ENCODE measurements at regions not wholly inside any gene's neighbourhood (a gene's known extent, or its start where the extent isn't known, plus 50 kb on each side); places are given as distances from the start of the nearest gene placed in this dataset.

DNA sequence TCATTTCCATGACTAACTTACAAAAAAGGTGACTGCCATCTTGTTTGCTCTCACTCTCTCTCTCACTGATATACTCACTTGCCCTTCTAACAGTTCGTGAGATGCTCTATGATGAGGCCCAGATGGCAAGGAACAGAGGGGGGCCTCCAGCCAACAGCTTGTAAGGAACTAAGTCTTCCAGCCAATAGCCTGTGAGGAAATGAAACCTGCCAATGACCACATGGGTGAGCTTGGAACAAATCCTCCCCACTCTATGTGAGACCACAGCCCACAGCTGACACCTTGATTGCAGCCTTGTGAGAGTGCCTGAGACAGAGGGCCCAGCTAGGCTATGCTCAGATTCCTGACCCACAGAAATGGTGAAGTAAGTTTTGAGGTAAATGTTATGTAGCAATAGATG is 153.7 kb downstream of the HHIPL2 start:
- CTCF ChIA-PET = interaction anchor here (0.7 kb wide), 1 partner anchor 61 kb away, joined by 3 read pairs; no protein-coding TSS in a partner anchor

More for the DNA sequence above, 153.7 kb downstream of the HHIPL2 start:
- no peak overlapping the region for H3K27ac ChIP-seq (ENCODE audit: low read depth in 2 of 2, low read length in 1 of 2)
- H4K20me1 ChIP-seq (ENCODE audit: insufficient read depth) = no peaks in the 10 kb centered on the region
- H3K36me3 ChIP-seq (replicated peaks in 1 of 2; ENCODE audit: control insufficient read depth in 1 of 2, insufficient read depth in 2 of 2, low read length in 1 of 2) = no peaks in the 10 kb centered on the region
- no peak overlapping the region for H2AFZ ChIP-seq (ENCODE audit: low read depth)
- no peaks in the 10 kb centered on the region for H3K4me1 ChIP-seq (ENCODE audit: control insufficient read depth in 1 of 2, insufficient read depth in 2 of 2, low read depth in 1 of 2, low read length in 1 of 2)
- H3F3A ChIP-seq (replicated peaks; ENCODE audit: insufficient read depth) = no peaks in the 10 kb centered on the region
- no peaks in the 10 kb centered on the region for H3K9me3 ChIP-seq
- TF ChIP-seq, protein P1, sequence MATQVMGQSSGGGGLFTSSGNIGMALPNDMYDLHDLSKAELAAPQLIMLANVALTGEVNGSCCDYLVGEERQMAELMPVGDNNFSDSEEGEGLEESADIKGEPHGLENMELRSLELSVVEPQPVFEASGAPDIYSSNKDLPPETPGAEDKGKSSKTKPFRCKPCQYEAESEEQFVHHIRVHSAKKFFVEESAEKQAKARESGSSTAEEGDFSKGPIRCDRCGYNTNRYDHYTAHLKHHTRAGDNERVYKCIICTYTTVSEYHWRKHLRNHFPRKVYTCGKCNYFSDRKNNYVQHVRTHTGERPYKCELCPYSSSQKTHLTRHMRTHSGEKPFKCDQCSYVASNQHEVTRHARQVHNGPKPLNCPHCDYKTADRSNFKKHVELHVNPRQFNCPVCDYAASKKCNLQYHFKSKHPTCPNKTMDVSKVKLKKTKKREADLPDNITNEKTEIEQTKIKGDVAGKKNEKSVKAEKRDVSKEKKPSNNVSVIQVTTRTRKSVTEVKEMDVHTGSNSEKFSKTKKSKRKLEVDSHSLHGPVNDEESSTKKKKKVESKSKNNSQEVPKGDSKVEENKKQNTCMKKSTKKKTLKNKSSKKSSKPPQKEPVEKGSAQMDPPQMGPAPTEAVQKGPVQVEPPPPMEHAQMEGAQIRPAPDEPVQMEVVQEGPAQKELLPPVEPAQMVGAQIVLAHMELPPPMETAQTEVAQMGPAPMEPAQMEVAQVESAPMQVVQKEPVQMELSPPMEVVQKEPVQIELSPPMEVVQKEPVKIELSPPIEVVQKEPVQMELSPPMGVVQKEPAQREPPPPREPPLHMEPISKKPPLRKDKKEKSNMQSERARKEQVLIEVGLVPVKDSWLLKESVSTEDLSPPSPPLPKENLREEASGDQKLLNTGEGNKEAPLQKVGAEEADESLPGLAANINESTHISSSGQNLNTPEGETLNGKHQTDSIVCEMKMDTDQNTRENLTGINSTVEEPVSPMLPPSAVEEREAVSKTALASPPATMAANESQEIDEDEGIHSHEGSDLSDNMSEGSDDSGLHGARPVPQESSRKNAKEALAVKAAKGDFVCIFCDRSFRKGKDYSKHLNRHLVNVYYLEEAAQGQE (IDR thresholded peaks at IDR 0.05; ENCODE audit: low read depth, low read length) = no peak
- TF ChIP-seq NFIC (IDR thresholded peaks at IDR 0.05; ENCODE audit: borderline replicate concordance) (no peak), TCF12 (IDR thresholded peaks at IDR 0.05) (no peak), RXRA (IDR thresholded peaks at IDR 0.05; ENCODE audit: borderline replicate concordance, low read depth) (no peak), POLR2AphosphoS5 (IDR thresholded peaks at IDR 0.05; ENCODE audit: low read depth, low read length) (no peak), TEAD4 (IDR thresholded peaks at IDR 0.05; ENCODE audit: borderline replicate concordance, insufficient read depth) (no peak), RCOR1 (IDR thresholded peaks at IDR 0.05; ENCODE audit: low read length) (no peak), FOXJ3 (CRISPR knock-in tag; IDR thresholded peaks at IDR 0.05) (no peak), SIN3A (IDR thresholded peaks at IDR 0.05; ENCODE audit: borderline replicate concordance, low read depth, low read length) (no peak), GABPA (IDR thresholded peaks at IDR 0.05; ENCODE audit: low read depth) (no peak), ELF1 (IDR thresholded peaks at IDR 0.05) (no peak), SMC3 (IDR thresholded peaks at IDR 0.05; ENCODE audit: low read depth, low read length) (no peak), YY1 (IDR thresholded peaks at IDR 0.05; ENCODE audit: low read depth) (no peak)
- TF ChIP-seq, protein P2, sequence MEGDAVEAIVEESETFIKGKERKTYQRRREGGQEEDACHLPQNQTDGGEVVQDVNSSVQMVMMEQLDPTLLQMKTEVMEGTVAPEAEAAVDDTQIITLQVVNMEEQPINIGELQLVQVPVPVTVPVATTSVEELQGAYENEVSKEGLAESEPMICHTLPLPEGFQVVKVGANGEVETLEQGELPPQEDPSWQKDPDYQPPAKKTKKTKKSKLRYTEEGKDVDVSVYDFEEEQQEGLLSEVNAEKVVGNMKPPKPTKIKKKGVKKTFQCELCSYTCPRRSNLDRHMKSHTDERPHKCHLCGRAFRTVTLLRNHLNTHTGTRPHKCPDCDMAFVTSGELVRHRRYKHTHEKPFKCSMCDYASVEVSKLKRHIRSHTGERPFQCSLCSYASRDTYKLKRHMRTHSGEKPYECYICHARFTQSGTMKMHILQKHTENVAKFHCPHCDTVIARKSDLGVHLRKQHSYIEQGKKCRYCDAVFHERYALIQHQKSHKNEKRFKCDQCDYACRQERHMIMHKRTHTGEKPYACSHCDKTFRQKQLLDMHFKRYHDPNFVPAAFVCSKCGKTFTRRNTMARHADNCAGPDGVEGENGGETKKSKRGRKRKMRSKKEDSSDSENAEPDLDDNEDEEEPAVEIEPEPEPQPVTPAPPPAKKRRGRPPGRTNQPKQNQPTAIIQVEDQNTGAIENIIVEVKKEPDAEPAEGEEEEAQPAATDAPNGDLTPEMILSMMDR (IDR thresholded peaks at IDR 0.05) = no peak
- TF ChIP-seq, protein P3, sequence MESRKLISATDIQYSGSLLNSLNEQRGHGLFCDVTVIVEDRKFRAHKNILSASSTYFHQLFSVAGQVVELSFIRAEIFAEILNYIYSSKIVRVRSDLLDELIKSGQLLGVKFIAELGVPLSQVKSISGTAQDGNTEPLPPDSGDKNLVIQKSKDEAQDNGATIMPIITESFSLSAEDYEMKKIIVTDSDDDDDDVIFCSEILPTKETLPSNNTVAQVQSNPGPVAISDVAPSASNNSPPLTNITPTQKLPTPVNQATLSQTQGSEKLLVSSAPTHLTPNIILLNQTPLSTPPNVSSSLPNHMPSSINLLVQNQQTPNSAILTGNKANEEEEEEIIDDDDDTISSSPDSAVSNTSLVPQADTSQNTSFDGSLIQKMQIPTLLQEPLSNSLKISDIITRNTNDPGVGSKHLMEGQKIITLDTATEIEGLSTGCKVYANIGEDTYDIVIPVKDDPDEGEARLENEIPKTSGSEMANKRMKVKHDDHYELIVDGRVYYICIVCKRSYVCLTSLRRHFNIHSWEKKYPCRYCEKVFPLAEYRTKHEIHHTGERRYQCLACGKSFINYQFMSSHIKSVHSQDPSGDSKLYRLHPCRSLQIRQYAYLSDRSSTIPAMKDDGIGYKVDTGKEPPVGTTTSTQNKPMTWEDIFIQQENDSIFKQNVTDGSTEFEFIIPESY (IDR thresholded peaks at IDR 0.05; ENCODE audit: borderline replicate concordance, low read depth) = no peak
- TF ChIP-seq, protein P4, sequence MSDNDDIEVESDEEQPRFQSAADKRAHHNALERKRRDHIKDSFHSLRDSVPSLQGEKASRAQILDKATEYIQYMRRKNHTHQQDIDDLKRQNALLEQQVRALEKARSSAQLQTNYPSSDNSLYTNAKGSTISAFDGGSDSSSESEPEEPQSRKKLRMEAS (IDR thresholded peaks at IDR 0.05; ENCODE audit: low read depth) = no peak
- no peak overlapping the region for H3K4me3 ChIP-seq (ENCODE audit: low read depth in 2 of 2, low read length in 1 of 2)
- H3K27me3 ChIP-seq (ENCODE audit: insufficient read depth) = no peaks in the 10 kb centered on the region
- H3K9me2 ChIP-seq = no peaks in the 10 kb centered on the region
- 0% methylated on average over 1 of the region's 1 CpG for WGBS (ENCODE audit: low lambda C conversion rate)
- H3K79me2 ChIP-seq (ENCODE audit: insufficient read depth) = no peaks in the 10 kb centered on the region
- no peak overlapping the region for H3K9ac ChIP-seq
- POLR2A ChIA-PET = no interaction called here
- H3K4me2 ChIP-seq = no peak overlapping the region
- no peak for DNase-seq
